A673 (cell line): ENCODE measurements at regions not wholly inside any gene's neighbourhood (a gene's known extent, or its start where the extent isn't known, plus 50 kb on each side); places are given as distances from the start of the nearest gene placed in this dataset.

ENCODE experiments used
- BruUV-seq: library from RNA; stranded (reverse); fragments of 400-500 nt; replicated peaks from 2 replicates; lab custom pipeline; 2021; lab: Mats Ljungman, UMichigan
- CTCF ChIA-PET: fragments of 300-600 bp; sonication (Branson Sonifier 250); formaldehyde crosslinking; loops from one replicate; lab custom pipeline; 2022; ENCODE audit warnings: antibody characterized with exemption; lab: Charles Lee
- POLR2A ChIA-PET: fragments of 300-600 bp; sonication (Branson Sonifier 250); formaldehyde crosslinking; loops from one replicate; lab custom pipeline; 2022; ENCODE audit warnings: antibody characterized with exemption; ENCODE audit not compliant: low non-redundant PET; lab: Charles Lee
- DNase-seq: peaks from one replicate; pipeline ENCODE4 v3.0.0-alpha.2; 2015; ENCODE audit warnings: low spot score
- H3K27ac ChIP-seq: fragments of 200-600 bp; sonication (generic); 2 replicates; pipeline ENCODE4 v1.5.1; 2016; ENCODE audit warnings: mixed run types, low read depth, mild to moderate bottlenecking, mixed read lengths, antibody characterized with exemption, low read length; ENCODE audit not compliant: poor library complexity, severe bottlenecking
- H3K27me3 ChIP-seq: fragments of 200-600 bp; sonication (generic); replicated peaks from 2 replicates; pipeline ENCODE4 v1.6.1; 2017; ENCODE audit warnings: mixed run types, low read depth, mild to moderate bottlenecking, mixed read lengths, antibody characterized with exemption, low read length; ENCODE audit not compliant: insufficient read depth, poor library complexity
- H3K36me3 ChIP-seq: fragments of 200-600 bp; sonication (generic); 2 replicates; pipeline ENCODE4 v1.6.1; 2016; ENCODE audit warnings: mixed run types, mild to moderate bottlenecking, mixed read lengths, antibody characterized with exemption, low read length; ENCODE audit not compliant: insufficient read depth, poor library complexity, severe bottlenecking
- H3K4me1 ChIP-seq: fragments of 200-600 bp; sonication (generic); 2 replicates; pipeline ENCODE4 v1.6.1; 2017; ENCODE audit warnings: mixed run types, mild to moderate bottlenecking, mixed read lengths, antibody characterized with exemption, low read length; ENCODE audit not compliant: insufficient read depth, poor library complexity, severe bottlenecking
- H3K4me3 ChIP-seq: fragments of 200-600 bp; sonication (generic); 2 replicates; pipeline ENCODE4 v1.5.1; 2016; ENCODE audit warnings: low read depth, mixed run types, mild to moderate bottlenecking, mixed read lengths, low read length; ENCODE audit not compliant: poor library complexity, severe bottlenecking
- H3K9me3 ChIP-seq: fragments of 200-600 bp; sonication (generic); 2 replicates; pipeline ENCODE4 v1.6.1; 2016; ENCODE audit warnings: mixed run types, low read depth, mild to moderate bottlenecking, mixed read lengths, antibody characterized with exemption, low read length; ENCODE audit not compliant: poor library complexity, severe bottlenecking
- EZH2 ChIP-seq: fragments of 200-600 bp; sonication (generic); IDR thresholded peaks from 2 replicates; pipeline ENCODE4 v1.6.1; 2017; ENCODE audit warnings: borderline replicate concordance, low read depth, mild to moderate bottlenecking, mixed read lengths, antibody characterized with exemption, low read length; ENCODE audit not compliant: poor library complexity, severe bottlenecking
- intact Hi-C: fragments of 100-400 bp; cut with micrococcal nuclease; formaldehyde crosslinking; loops from one replicate; pipeline ENCODE4 v1.10.0; 2022; ENCODE audit not compliant: unreplicated experiment
- TF ChIP-seq, protein P1 (sequence below): fragments of 300-800, 200-600 bp; sonication (generic); conservative IDR thresholded peaks from 2 replicates; pipeline ENCODE4 v1.5.1; 2017; ENCODE audit warnings: low read depth, mild to moderate bottlenecking, antibody characterized with exemption, low read length, moderate library complexity, mixed read lengths

DNA sequence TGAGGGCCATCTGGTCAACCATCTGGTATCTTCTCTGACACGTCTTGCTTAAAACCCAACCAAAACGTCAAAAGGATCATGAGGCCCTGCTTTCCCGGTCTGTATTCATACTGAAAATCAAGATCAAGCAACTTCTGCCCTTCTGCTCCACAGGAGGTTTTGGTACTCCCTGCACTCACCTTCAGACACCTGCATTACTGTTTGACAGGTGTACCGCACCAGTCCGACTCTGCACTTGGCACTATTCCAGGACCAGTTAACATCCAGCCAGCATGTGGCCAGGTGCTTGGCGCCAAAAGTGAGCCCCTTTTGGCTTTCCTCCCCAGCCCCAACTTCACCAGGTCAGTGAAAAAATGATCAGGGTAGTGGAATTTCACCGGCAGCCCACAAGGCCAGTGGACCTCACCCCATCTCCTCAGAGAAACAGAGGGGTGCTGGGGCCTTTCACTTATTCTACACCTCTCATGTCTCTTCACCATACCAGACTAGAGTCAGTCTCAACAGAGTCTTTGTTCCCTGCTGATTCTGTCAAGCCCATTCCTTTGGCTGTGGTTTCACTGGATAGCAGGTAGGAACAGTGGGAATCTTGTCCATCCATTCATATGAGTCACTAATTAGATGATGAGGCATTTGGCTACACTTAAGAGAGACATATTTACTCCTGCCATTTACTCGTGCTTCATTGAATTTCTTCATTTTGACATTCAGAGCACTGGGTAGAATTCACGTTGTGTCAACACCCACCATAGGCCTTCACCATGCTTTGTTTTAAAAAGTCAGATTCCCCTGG lies 85.3 kb downstream of the ZNF726 start:
- Histone ChIP-seq H3K4me1 (no peaks in the 10 kb centered on the region), H3K4me3 (no peak overlapping the region), H3K36me3 (no peaks in the 10 kb centered on the region), H3K9me3 (peaks cover 37% of the 10 kb centered on the region), H3K27me3 (no peaks in the 10 kb centered on the region), H3K27ac (no peak overlapping the region)
- intact Hi-C loops, result no loop called here
- TF ChIP-seq, protein P1, sequence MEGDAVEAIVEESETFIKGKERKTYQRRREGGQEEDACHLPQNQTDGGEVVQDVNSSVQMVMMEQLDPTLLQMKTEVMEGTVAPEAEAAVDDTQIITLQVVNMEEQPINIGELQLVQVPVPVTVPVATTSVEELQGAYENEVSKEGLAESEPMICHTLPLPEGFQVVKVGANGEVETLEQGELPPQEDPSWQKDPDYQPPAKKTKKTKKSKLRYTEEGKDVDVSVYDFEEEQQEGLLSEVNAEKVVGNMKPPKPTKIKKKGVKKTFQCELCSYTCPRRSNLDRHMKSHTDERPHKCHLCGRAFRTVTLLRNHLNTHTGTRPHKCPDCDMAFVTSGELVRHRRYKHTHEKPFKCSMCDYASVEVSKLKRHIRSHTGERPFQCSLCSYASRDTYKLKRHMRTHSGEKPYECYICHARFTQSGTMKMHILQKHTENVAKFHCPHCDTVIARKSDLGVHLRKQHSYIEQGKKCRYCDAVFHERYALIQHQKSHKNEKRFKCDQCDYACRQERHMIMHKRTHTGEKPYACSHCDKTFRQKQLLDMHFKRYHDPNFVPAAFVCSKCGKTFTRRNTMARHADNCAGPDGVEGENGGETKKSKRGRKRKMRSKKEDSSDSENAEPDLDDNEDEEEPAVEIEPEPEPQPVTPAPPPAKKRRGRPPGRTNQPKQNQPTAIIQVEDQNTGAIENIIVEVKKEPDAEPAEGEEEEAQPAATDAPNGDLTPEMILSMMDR, result no peak
- no peak for TF ChIP-seq EZH2
- ChIA-PET POLR2A (no interaction called here), CTCF (no interaction called here)
- DNase-seq, result no peak
- BruUV-seq, result no TSS peak

DNA sequence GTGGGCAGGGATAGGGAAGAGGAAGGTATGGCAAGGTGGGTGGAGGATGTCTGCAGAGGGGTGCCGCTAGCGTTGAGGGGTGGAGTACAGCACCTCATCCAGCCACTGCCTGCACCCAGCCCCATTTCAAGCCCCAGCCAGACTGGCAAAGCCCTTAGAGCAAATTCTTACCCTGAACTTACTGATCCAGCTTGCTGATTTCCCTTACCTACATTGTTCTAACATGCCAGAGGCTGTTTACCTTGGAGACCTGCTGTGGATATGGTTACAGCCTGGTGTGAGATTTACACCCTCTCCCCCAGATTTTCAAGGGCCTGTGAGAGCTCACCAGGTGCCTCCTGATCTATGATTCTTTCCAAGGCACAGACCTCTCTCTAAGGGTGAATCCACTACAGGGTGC lies 86.0 kb downstream of the ZNF726 start:
- BruUV-seq, result no TSS peak
- intact Hi-C loops, result no loop called here

DNA sequence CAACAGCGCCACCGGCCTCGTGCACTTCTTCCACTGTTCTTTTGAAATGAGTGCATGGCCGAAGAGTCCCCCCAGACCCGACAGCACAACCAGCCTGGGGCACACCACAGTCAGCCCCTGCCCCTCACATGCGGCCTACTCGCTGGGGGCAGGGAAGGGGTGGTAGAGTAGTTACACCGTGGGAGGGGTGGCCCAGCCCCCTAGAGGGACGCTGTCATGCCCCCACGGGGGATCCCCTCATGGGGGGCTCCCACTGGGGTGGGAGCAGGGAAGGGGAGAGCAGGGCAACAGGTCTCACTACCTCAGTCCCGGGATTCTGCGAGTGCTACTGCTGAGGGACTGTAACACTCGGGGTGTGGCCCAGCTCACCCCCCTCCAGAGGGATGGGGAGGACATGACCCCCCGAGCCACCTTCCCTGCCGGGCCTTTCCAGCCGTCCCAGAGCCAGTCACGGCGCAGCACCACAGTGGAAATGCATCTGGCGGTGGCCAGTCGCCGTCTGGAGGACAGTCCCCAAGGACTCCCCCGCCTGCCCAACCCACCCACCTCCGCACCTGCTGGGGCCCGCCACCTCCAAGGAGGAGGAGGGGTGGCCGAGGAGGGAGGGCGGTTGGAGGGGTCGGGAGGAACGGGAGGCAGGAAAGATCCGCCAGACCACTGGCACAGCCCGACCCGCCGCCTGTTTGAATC lies 84.6 kb upstream of the ZNF254 start:
- Histone ChIP-seq H3K27me3 (no peaks in the 10 kb centered on the region), H3K4me1 (no peaks in the 10 kb centered on the region), H3K4me3 (no peak overlapping the region), H3K9me3 (peaks cover 26% of the 10 kb centered on the region), H3K36me3 (no peaks in the 10 kb centered on the region), H3K27ac (no peak overlapping the region)
- CTCF ChIA-PET, result no interaction called here
- intact Hi-C loops, result no loop called here
- POLR2A ChIA-PET, result no interaction called here
- DNase-seq, result no peak
- TF ChIP-seq, protein P1, result no peak
- no peak for TF ChIP-seq EZH2
- BruUV-seq, result no TSS peak

More for the DNA sequence above, 86.0 kb downstream of the ZNF726 start:
- Histone ChIP-seq H3K9me3 (peaks cover 37% of the 10 kb centered on the region), H3K4me1 (no peaks in the 10 kb centered on the region), H3K27ac (no peak overlapping the region), H3K36me3 (no peaks in the 10 kb centered on the region), H3K27me3 (no peaks in the 10 kb centered on the region), H3K4me3 (no peak overlapping the region)
- no peak for DNase-seq
- ChIA-PET POLR2A (no interaction called here), CTCF (no interaction called here)
- no peak for TF ChIP-seq EZH2
- TF ChIP-seq, protein P1, result no peak
